Globus pallidus (tissue), 1 donor: ENCODE measurements at regions not wholly inside any gene's neighbourhood (a gene's known extent, or its start where the extent isn't known, plus 50 kb on each side); places are given as distances from the start of the nearest gene placed in this dataset.
"Not testable (repeated sequence)": the region's sequence is repeated elsewhere in the genome, so short reads cannot be mapped to it uniquely, and the experiment has no call there.

ENCODE experiments used
- DNase-seq: peaks from one replicate; pipeline ENCODE4 v3.0.0-alpha.2; 2015; ENCODE audit warnings: low spot score

DNA sequence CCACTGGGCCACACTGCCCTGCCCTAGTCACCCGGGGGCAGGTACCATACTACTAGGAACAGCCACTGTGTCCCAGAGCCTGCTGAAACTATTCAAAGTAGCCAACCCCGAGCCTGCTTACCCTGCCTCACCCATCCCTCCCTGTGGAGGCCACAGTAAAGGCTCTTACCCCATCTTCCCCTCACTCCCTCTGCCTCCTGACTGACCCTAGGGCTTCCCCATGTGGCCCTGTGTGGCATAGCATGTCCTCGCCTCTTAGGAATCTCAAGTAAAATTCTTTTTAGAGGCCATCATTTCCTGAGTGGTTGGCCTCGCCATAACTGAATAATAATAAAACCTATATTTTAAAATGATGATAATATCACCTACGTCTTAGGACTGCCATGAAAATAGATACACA is 112.2 kb upstream of the SLC6A11 start:
- DNase-seq, result no peak

DNA sequence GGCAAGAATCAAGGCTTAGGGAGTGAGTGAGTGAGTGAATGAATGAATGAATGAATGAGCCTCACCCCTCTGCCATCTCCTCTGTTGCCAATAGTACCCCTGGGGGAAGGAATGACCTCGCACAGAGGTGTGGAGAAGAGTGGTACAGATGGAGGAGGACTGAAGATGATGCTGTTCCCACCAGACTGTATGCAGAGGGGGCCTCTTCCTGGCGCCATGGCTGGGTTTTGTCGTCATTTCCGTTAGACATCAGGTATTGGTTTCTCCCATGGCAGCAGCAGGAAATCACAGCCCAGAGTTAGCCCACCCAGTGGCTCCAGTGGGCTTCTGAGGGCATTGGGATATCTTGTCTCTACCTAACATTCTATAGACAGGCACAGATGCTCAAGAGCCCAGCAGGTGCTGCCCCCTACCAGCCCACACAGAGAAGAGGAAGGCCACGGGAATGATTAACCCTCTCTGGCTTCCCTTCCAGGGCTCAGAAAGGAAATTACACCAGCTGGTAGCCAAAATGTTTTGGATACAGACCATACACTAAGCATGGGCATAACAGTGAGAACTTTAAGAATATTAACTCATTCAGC is 109.8 kb upstream of the SLC6A11 start:
- DNase-seq, result no peak

DNA sequence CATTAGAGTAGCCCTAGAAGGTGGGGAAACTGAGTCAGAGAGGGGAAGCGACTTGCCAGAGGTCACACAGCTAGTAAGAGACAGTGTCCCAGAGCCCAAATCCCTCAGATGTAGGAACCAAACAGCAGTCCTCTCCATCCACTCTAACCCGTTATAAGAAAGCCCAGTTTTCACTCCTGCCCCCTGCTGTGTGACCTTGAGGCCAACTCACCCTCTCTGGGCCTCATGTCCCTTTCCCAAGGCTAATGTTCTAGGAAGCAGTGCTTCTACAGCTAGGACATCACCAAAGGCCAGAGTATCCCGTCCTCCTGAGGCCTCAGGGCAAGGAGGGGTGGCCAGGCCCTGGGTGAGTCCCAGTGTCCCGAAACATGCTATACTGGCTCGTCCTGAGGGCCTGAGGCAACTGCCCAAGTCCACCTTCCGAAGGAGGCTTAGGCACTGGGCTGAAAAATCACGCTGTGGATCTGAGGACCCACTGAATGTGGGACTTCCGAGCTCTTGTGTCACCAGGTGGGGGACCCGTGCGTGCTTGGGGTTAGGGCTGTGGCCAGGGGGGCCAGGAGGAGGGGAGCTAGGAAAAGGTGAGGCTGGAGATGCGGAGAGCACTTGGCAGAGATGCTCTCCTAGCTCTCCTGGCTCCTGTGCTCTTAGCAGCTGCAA is 109.2 kb upstream of the SLC6A11 start:
- DNase-seq, result no peak

DNA sequence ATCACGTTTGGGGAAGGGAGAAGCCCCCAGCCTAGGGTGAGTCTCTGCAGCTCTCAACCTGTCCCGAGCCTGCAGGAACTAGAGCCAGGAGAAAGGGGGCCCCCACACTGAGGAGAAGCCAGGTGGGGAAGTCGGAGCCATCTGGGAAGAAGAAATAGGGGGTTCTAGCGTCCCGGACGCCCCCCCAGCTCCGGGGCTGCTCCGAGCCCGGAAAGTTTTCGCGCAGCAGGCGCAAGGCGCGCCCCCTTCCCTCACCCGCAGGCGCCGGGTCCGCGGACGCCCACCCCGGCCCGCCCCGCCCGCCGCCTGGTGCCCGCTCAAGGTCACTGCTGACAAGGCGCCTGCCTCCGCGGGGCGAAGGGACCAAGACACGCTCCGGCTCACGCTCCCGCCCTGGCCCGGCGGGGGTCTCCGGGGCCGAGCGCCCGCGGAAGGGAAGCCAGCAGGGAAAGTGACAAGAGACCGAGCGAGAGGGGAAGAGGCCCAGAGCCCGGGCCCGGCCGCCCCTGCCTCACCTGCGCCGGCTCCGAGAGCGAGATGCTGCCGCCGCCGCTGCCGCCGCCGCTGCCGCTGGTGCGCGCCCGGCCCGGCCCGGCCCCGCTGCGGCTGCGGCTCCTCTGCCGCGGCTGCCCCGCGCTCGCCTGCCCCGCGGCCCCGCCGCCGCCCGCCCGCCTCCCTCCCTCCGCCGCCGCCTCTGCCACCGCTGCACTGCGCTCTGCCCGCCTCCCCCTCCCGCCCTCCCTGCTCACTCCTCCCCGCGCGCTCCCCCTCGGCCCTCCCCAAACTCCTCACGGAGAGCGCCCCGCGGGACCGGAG is 108.4 kb upstream of the SLC6A11 start:
- no peak for DNase-seq

DNA sequence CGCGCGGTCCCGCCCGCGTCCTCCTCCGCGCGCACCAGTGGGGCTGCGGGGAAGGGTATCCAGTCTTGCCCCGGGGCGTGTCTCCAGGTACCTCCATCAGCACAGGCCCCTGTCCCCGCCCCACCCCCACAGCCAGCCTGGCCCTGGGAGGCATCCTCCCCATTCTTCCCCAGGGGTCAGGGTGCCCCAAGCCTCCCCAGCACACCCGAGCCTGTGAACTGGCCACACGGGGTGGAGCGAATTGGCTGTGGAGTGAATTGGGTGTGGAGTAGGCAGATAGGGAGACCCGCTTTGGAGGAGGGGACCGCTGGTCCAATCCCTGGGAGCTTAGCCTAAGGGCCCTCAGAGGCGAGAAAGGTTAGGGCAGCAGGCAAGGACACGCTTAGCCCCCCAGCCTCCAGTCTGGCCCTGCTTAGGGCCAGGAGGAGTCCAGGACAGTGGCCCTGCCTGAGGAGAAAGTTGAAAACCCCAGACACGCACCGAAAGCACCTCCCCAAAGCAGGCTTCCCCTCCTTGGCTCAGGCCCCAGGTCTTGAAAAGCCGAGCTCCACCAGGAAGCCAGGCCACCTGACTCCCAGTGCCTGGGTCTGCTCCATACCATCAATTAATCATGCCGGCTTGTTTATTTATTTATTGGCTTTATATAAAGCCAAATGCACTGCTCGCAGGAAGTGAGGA is 107.7 kb upstream of the SLC6A11 start:
- no peak for DNase-seq

DNA sequence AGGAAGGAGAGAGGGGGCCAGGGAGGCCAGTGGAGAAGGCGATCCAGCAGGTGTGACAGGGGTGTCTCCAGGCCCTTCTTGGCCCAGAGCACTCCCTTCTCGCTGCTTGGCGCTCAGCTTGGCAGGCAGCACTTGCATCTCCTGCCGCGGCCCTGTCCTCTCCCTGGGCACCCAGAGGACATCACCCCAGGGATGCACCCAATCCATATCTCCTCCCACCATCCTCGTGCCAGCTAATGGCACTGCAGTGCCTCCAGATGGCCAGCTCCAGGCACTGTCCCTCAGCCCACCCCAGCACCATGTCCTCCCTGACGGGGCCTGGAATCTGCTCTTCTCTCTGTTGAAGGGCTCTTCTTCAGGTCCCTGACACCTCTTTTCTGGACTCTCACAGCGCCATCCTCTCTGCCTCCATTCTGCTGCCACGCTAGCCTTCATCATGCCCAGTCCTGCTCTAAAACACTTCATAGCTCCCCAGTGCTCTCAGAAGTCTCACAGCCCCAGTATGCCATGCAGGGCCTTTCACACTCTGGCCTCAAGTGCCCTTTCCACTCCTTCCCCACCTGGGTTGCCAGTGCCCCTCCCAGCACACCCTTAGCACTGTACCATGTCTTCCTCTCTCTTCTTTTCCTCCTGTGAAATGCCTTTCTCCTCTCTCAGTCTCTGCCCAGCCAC is 106.8 kb upstream of the SLC6A11 start:
- no peak for DNase-seq

DNA sequence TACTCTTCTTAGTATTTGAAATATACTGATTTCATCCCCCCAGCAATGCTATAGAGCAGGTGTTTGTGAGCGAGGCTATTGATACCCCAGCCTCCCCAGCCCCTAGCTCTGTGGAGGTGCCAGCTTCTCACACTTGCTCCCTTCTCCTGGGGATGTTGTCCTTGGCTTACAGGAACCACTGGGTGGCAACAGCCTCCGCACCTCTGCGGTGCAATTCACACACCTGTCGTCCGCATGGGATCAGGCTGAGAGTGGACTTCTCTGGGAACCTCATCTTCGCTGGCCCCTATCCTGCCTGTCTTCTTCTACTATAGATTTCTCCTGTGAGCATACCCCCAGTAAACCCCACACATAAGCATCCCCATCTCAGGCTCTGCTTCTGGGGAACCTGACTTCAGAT is 103.9 kb upstream of the SLC6A11 start:
- DNase-seq, result no peak

DNA sequence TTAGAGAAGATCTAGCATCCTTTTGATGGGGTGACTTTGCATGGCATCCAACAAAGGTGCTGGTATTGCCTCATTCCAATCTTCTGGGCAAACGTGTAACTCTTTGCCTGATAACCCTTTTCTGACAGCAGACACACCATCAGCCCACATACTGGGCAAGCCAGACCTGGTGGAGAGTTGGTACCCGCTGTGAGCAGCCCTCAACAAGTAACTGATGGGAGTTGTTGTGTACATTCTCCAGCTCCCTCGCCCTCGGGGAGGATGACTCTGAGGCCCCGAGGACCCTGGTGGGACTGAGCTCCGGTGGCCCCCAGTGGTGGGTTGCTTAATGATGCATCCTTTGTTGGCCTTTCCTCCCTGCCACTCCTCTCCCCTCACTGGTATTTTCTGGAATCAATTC is 102.4 kb upstream of the SLC6A11 start:
- no peak for DNase-seq

DNA sequence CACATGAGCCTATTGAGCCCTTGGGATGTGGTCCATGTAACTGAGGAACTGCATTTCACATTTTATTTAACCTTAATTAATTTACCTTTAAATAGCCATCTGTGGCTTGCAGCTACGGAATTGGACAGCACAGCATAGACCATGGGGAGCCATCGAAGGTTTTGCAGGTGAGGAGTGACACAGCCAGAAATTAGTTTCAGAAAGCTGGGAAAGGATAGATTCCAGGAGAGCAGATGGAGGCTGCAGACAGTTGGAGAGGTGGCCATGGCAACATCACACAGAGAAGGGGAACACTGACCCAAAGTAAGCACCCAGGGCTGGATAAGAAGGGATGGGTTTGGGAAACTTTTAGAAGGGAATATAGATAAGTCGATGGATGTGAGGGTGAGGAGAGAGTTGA is 100.1 kb upstream of the SLC6A11 start:
- DNase-seq, result no peak

DNA sequence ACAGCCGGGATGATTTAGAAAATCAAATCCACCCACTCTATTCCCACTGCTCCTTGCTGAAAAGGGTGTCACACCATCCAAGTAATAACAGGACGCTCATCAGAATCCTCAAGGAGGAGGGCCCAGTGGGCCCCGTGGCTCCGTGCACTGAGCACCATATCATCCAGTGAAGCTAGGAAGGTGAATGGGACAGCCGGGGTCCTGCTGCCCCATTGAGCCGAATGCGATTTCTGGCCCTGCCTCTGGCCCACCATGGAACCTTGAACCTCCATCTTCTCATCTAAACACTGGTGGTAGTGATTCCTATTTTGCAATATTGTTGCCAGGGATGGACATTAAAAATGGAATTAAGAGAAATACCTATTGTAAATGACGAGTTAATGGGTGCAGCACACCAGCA is 99.1 kb upstream of the SLC6A11 start:
- no peak for DNase-seq

DNA sequence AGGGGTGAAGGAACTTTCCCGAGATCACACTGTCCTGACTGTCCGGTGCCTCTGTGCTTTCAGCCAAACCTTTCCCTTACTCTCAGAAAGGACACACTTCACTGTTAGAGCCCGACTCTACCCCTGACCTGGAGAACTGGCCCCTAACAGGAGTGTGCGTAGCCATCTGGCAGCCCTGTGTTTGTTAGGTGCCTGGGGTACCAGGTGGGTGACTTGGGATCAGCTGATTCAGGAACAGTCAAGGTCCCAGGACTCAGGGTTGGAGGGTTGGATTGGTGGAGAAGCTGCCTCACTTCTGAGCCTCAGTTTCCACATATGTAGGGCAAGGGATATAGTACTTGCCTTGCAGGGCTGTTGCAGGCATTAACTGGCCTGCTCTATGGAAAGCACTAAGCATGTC is 98.3 kb upstream of the SLC6A11 start:
- no peak for DNase-seq

DNA sequence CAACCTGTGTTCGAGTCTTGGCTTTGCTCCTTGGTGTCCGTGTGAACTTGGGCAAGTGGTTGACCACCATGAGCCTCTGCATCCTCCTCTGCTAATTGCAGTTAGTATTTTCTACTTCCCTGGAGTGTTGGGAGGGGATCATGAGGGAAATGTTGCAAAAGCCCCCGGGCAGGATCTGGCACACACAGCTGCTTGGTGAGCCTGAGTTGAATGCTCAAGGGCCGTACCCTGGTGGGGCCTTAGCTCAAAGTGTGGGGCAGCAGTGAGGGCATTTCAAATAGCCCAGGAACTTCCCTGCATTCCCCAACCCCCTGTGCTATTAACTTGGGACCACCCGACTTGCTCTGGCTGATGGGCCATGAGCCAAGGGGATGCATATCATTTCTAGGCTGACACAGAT is 94.9 kb upstream of the SLC6A11 start:
- DNase-seq, result no peak

DNA sequence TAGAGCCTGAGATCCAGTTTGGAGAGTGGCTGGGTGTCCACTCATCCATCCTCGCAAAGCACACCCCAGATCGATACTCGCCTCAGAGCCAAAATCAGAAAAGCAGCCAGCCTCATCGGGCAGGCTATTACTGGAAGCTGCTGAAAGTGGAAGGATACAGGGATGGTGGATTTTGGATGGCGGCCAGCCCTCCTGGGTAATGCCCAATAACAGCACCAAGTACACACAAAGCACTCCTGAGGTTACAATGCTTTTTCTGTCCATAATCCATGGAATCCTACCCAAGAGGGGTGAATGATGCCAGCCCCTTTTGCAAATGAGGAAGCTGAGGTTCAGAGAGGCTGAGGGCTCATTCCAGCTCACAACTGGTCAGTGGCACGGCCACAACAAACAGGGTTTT is 93.1 kb upstream of the SLC6A11 start:
- DNase-seq, result no peak

DNA sequence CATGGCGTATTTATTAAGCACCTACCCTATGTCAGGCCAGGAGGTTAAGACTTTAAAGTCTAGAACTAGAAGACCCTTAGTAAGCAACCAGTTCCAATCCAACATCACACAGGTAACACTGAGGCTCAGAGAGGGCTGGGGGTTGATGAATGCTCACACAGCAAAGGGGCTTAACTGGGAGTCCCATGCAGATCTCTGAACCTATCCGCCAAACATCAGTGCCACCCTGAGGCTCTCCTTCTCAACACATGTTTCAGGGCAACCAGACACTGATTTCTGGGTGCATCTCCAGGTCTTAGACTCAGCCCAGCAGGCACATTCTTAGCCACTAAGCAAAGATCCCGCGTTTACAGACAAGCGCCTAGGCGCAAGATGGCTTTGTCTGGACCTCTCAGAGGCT is 92.0 kb upstream of the SLC6A11 start:
- DNase-seq, result no peak

DNA sequence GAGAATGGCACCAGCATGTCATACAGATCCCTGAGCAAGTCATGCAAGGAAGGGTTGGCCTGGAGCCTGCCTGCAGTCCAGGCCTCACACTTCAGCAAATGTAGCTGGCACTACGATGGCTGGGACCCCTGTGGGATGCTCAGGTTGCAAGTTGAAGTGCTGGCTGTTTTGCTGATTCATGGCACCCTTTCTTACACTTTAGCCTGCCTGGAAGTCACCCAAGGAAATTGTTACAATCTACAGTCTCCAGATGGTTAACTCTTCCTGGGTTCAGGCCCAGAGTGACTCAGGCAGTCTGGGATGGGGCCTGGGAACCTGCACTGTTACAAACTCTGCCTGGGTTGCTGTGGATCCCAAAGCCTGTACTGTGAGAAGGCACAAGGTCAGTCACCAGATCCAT is 91.0 kb upstream of the SLC6A11 start:
- no peak for DNase-seq

DNA sequence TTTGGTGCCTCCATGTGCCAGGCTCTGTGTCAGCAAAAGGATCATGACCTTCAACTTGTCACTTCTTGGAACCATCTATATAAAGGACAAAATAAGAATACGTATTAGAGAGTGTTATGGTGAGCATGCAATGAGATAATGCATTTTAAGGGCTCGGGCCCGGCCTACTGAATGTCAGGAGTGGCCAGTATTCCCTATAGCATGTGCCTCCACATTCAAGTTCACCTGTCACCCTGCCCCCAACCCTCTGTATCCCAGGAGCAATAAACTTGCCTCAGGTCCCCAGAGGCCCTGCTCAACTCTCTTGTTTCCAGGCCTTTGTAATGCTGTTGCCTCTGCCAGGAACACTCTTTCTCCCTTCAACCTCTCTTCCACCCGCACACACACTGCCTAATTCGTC is 90.2 kb upstream of the SLC6A11 start:
- no peak for DNase-seq

DNA sequence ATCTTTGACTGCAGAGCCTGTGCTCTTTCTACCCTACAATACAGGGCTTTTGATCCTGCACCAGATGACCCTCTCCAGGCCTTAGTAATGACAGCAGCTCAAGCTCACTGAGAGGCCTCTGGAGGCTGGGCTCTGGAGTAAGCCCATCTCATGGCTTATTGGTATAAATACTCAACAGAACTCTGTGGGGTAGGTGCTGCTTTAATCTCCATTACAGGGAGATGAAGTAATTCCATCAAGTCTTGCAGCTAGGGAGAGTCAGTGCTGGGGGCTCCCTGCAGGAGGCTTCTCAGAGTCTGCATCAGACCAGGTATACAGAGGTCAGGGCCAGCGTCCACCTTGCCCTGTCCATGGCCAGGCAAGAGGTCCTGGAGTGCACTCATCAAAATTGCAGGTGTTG is 89.2 kb upstream of the SLC6A11 start:
- DNase-seq, result no peak

DNA sequence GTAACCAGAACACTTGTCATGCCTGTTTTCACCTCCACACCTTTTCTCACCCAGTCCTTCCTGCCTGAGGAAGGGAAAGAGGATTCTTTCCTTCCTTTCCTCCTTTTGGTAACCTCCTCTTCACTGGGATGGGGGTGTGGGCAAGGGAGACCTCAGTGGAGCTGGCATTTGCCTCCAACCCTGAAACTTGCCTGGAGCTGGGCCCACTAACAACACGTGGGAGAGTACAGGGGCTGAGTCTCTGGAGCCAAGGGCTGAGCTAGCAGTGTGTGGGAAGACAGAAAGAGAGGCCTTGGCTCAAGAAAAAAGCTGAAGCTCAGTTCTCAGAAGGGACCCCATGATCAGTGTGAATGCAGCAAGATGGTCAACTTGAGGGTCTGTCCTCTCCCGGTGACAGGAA is 86.6 kb upstream of the SLC6A11 start:
- DNase-seq, result no peak

DNA sequence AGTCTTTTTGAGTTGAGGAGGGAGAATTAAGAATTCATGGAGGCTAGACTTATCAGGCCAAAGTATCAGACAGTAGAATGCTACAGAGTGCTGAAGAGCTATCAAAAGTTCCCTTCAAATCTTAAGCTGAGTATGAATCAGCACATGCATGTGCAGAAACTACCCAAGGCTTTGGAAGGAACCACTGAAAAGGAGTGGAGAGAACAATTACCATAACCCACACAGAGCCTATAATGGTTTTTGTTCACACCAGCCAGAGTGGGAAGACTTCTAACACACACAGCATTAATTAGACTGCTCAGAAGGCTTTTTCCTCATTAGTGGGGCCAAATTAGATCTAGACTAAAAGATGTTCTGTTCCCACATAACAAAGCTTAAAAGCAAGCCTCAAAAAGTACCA is 83.7 kb upstream of the SLC6A11 start:
- no peak for DNase-seq

DNA sequence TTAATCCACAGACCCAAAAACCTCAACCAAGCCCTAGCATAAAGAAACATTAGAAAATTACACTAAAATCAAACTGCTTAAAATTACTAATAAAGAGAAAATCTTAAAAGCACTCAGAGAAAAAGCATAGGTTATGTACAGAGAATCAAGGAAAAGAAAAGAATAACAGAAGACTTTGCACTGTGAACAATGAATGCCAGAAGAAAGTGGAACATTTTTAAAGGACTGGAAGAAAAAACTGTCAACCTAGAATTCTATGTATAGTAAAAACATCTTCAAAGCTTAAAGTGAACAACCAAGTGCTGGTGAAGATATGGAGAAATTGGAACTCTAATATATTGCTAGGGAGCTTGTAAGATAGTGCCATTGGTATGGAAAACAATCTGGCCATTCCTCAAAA is 82.7 kb upstream of the SLC6A11 start:
- DNase-seq, result no peak

DNA sequence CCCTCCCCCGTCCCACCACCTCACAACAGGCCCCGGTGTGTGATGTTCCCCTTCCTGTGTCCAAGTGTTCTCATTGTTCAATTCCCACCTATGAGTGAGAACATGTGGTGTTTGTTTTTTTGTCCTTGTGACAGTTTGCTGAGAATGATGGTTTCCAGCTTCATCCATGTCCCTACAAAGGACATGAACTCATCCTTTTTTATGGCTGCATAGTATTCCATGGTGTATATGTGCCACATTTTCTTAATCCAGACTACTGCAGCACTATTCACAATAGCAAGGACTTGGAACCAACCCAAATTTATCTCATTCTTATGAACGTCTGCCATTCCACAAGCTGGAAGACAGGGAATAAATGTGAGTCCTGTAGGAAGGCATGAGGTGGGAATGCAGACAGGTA is 79.6 kb upstream of the SLC6A11 start:
- not testable (repeated sequence) for DNase-seq

DNA sequence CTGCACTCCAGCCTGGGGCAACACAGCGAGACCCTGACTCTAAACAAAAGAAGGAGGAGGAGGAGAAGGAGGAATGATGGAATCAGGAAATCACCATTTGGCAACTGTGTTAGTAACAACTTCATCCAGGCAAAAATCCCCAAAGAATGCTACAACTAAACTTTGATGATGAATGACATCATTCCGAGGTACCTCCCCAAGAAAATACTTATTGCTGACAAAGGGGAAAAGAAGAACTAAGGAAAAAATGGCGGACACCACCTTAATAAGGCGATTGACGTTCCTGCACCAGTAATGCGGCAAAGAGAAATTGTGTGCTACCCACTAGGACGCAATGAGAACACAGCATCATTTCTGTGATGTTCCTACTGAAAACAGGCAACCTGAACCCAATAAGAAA is 78.2 kb upstream of the SLC6A11 start:
- no peak for DNase-seq
